Activated CD4-positive, alpha-beta T cell treated with anti-CD3 and anti-CD28 coated beads for 36 hours (primary cell): ENCODE measurements at regions not wholly inside any gene's neighbourhood (a gene's known extent, or its start where the extent isn't known, plus 50 kb on each side); places are given as distances from the start of the nearest gene placed in this dataset.
"Not testable (repeated sequence)": the region's sequence is repeated elsewhere in the genome, so short reads cannot be mapped to it uniquely, and the experiment has no call there.

Experiments used
- ATAC-seq: fragments of 200-7000 bp; cut with Tn5 transposase; one replicate; pipeline ENCODE4 v1.10.0; 2021; ENCODE audit warnings: mild to moderate bottlenecking, moderate library complexity
- CTCF ChIA-PET: fragments of 350-600 bp; sonication (Branson Sonifier 250); formaldehyde crosslinking; loops from one replicate; lab custom pipeline; 2021; ENCODE audit warnings: antibody characterized with exemption; lab: Charles Lee
- POLR2A ChIA-PET: fragments of 350-600 bp; sonication (Branson Sonifier 250); formaldehyde crosslinking; loops from one replicate; lab custom pipeline; 2021; ENCODE audit warnings: antibody characterized with exemption, inconsistent platforms; lab: Charles Lee
- DNase-seq: peaks from one replicate; pipeline ENCODE4 v3.0.0-alpha.2; 2020
- H3K27ac Mint-ChIP-seq: one replicate; pipeline ENCODE4 v1.8.0; 2021; ENCODE audit warnings: mixed read lengths
- H3K27me3 Mint-ChIP-seq: one replicate; pipeline ENCODE4 v1.8.0; 2021; ENCODE audit warnings: mixed read lengths
- H3K36me3 Mint-ChIP-seq: one replicate; pipeline ENCODE4 v1.8.0; 2021; ENCODE audit warnings: low read depth, mixed read lengths
- H3K4me1 Mint-ChIP-seq: one replicate; pipeline ENCODE4 v1.8.0; 2021; ENCODE audit warnings: mixed read lengths
- H3K4me3 Mint-ChIP-seq: one replicate; pipeline ENCODE4 v1.8.0; 2021; ENCODE audit warnings: mild to moderate bottlenecking, moderate library complexity, mixed read lengths
- H3K9me3 Mint-ChIP-seq: one replicate; pipeline ENCODE4 v1.8.0; 2021; ENCODE audit warnings: low read depth, mixed read lengths
- intact Hi-C, 2 experiments: fragments of 100-400 bp; cut with DNase I in 1 of 2; cut with micrococcal nuclease in 1 of 2; formaldehyde crosslinking; loops; one replicate each; pipeline versions ENCODE4 v1.14.2 to v1.15.1; 2022 to 2024; cut with DNase I, micrococcal nuclease

GRCh38 chrX:37509349-37509748, 62.1 kb upstream of the LANCL3 start:
- peaks cover 4% of the 10 kb centered on the region for H3K27me3 Mint-ChIP-seq
- no peak overlapping the region for H3K27ac Mint-ChIP-seq
- ChIA-PET CTCF (interaction anchor here (1.2 kb wide), 1 partner anchor 316 kb away, joined by 3 read pairs; no protein-coding TSS in a partner anchor), POLR2A (no interaction called here)
- no peaks in the 10 kb centered on the region for H3K9me3 Mint-ChIP-seq
- intact Hi-C loops: loop anchor here (10.0 kb wide), 1 partner anchor 315 kb away; no protein-coding TSS in a partner anchor
- DNase-seq (no peak), ATAC-seq (no peak)
- H3K4me3 Mint-ChIP-seq: no peak overlapping the region
- no peaks in the 10 kb centered on the region for H3K4me1 Mint-ChIP-seq
- no peaks in the 10 kb centered on the region for H3K36me3 Mint-ChIP-seq

- ATAC-seq, H3K4me1 Mint-ChIP-seq, DNase-seq, H3K4me3 Mint-ChIP-seq, H3K27ac Mint-ChIP-seq, intact Hi-C loops, H3K9me3 Mint-ChIP-seq, H3K36me3 Mint-ChIP-seq, POLR2A ChIA-PET, H3K27me3 Mint-ChIP-seq, CTCF ChIA-PET: not testable (repeated sequence)
Observed at GRCh38 chrX:37516512-37516911, 54.9 kb upstream of the LANCL3 start.

GRCh38 chrX:37519261-37519660, 52.2 kb upstream of the LANCL3 start:
- DNase-seq, H3K27ac Mint-ChIP-seq, ATAC-seq, POLR2A ChIA-PET, intact Hi-C loops, CTCF ChIA-PET, H3K9me3 Mint-ChIP-seq, H3K4me3 Mint-ChIP-seq, H3K4me1 Mint-ChIP-seq, H3K36me3 Mint-ChIP-seq, H3K27me3 Mint-ChIP-seq: not testable (repeated sequence)

- CTCF ChIA-PET, intact Hi-C loops, H3K9me3 Mint-ChIP-seq, H3K27ac Mint-ChIP-seq, H3K4me1 Mint-ChIP-seq, POLR2A ChIA-PET, H3K27me3 Mint-ChIP-seq, ATAC-seq, H3K4me3 Mint-ChIP-seq, DNase-seq, H3K36me3 Mint-ChIP-seq: not testable (repeated sequence)
Observed at GRCh38 chrX:37520860-37521450, 50.5 kb upstream of the LANCL3 start.
